ENCODE measurements at regions not wholly inside any gene's neighbourhood (a gene's known extent, or its start where the extent isn't known, plus 50 kb on each side); places are given as distances from the start of the nearest gene placed in this dataset.

- Histone ChIP-seq H3K18ac (ENCODE audit: extremely low read depth, low read length) (peak overlapping the region; percentile 1; the same call in 1 of the 2 replicates), H3K27ac (ENCODE audit: low read depth, low read length) (no peak overlapping the region), H2AFZ (ENCODE audit: low read length) (peak overlapping the region; percentile 55), H3K9ac (replicated peaks in 1 of 4; ENCODE audit: extremely low read depth in 1 of 4, low read depth in 3 of 4, low read length in 3 of 4) (peak overlapping the region in 2 of 4 experiments; percentile 2 to 19; a peak in 1 of 7 replicates), H3K27me3 (replicated peaks in 1 of 4; ENCODE audit: control insufficient read depth in 3 of 4, extremely low read depth in 1 of 4, insufficient read depth in 3 of 4, low read length in 3 of 4) (peaks cover 0 to 8% (median 0%) of the 10 kb centered on the region in 4 experiments; a peak in 3 of 7 replicates), H3K4me3 (ENCODE audit: extremely low read depth in 1 of 4, insufficient read depth in 2 of 4, low read depth in 3 of 4, low read length in 4 of 4) (peak overlapping the region in 2 of 4 experiments; percentile 55 to 68; a peak in 3 of 8 replicates), H2BK15ac (ENCODE audit: low read length) (no peak overlapping the region), H3K79me2 (ENCODE audit: control insufficient read depth in 1 of 2, insufficient read depth in 2 of 2, low read length in 2 of 2) (no peaks in the 10 kb centered on the region), H4K5ac (ENCODE audit: insufficient read length, low read depth, low read length) (no peak overlapping the region), H4K91ac (replicated peaks; ENCODE audit: insufficient read length, low read length) (peak overlapping the region; percentile 5), H4K20me1 (replicated peaks in 1 of 2; ENCODE audit: control insufficient read depth in 1 of 2, insufficient read depth in 2 of 2, low read length in 2 of 2) (no peaks in the 10 kb centered on the region), H4K8ac (ENCODE audit: extremely low read depth, insufficient read depth, low read length) (no peak overlapping the region), H2BK120ac (replicated peaks; ENCODE audit: low read depth, low read length) (peak overlapping the region; percentile 13), H2BK5ac (ENCODE audit: low read depth, low read length) (no peak overlapping the region), H3K56ac (replicated peaks; ENCODE audit: insufficient read length, low read depth, low read length) (no peak overlapping the region), H3K23me2 (ENCODE audit: low read depth, low read length) (peaks cover 6% of the 10 kb centered on the region; the same call in 1 of the 2 replicates), H3K4ac (replicated peaks; ENCODE audit: insufficient read length, low read depth, low read length) (no peak overlapping the region), H3K36me3 (ENCODE audit: control insufficient read depth in 2 of 4, insufficient read depth in 4 of 4, low read length in 3 of 4) (no peaks in the 10 kb centered on the region), H3K14ac (ENCODE audit: insufficient read length) (no peak overlapping the region), H3K4me2 (ENCODE audit: insufficient read depth in 1 of 2, low read depth in 2 of 2, low read length in 2 of 2) (peak overlapping the region; percentile 68 to 87), H2AK5ac (ENCODE audit: low read depth, low read length) (no peak overlapping the region), H3K9me3 (ENCODE audit: insufficient read depth in 2 of 2, low read depth in 1 of 2, low read length in 1 of 2) (no peaks in the 10 kb centered on the region), H2BK20ac (ENCODE audit: low read length) (no peak overlapping the region), H3K23ac (ENCODE audit: insufficient read length) (no peak overlapping the region), H3K4me1 (replicated peaks in 1 of 4; ENCODE audit: control insufficient read depth in 3 of 4, insufficient read depth in 4 of 4, low read length in 3 of 4) (peaks cover 2 to 12% (median 7%) of the 10 kb centered on the region in 4 experiments; a peak in 6 of 7 replicates), H2BK12ac (ENCODE audit: low read depth, low read length) (no peak overlapping the region; the same call in 1 of the 2 replicates), H3K79me1 (ENCODE audit: low read depth, low read length) (no peaks in the 10 kb centered on the region)
- CTCF ChIA-PET (ENCODE audit: partially characterized antibody) = interaction anchor here (0.7 to 2.2 kb wide), 11 partner anchors 10 to 573 kb away, joined by 3 to 8 read pairs (median 4); no protein-coding TSS in a partner anchor
- DNase-seq (ENCODE audit: low read depth in 1 of 2, low spot score in 2 of 2) = no peak
- POLR2A ChIA-PET (ENCODE audit: partially characterized antibody) = no interaction called here
- 62% methylated on average over 7 of the region's 7 CpGs; no CpG with 5 or more reads in 1 of the 2 experiments for WGBS, 2 experiments (ENCODE audit: extremely low coverage in 1 of 2, insufficient coverage in 1 of 2, insufficient read length in 1 of 2, insufficient replicate concordance in 2 of 2, low coverage in 1 of 2, low lambda C conversion rate in 2 of 2, missing lambda C conversion rate in 1 of 2)
- FAIRE-seq = no peak
- TF ChIP-seq CTBP2 (IDR thresholded peaks at IDR 0.05; ENCODE audit: borderline replicate concordance, insufficient read depth, insufficient read length, low read length) (no peak), NANOG (IDR thresholded peaks at IDR 0.05; ENCODE audit: insufficient read depth, low read depth, low read length, poor library complexity, severe bottlenecking) (no peak), E2F6 (IDR thresholded peaks at IDR 0.05) (no peak), CREB1 (IDR thresholded peaks at IDR 0.05) (no peak), BACH1 (IDR thresholded peaks at IDR 0.05; ENCODE audit: low read length) (no peak), GTF2F1 (IDR thresholded peaks at IDR 0.05; ENCODE audit: borderline replicate concordance, low read depth, low read length) (no peak), EP300 (IDR thresholded peaks at IDR 0.05; ENCODE audit: borderline replicate concordance in 1 of 2, low read depth in 2 of 2, low read length in 2 of 2) (no peak), SAP30 (IDR thresholded peaks at IDR 0.05; ENCODE audit: insufficient read depth, insufficient replicate concordance, low read length) (no peak), CBX5 (IDR thresholded peaks at IDR 0.05; ENCODE audit: low read depth, low read length) (no peak), SUZ12 (IDR thresholded peaks at IDR 0.05; ENCODE audit: low read length) (no peak), TEAD4 (IDR thresholded peaks at IDR 0.05; ENCODE audit: low read depth, low read length) (no peak)
These were observed 2114.1 kb upstream of the PIK3C3 start for GRCh38 chr18:39840856-39841481.

Data from H1 (cell line).